Tibial nerve (tissue), 4 donors: ENCODE measurements at regions not wholly inside any gene's neighbourhood (a gene's known extent, or its start where the extent isn't known, plus 50 kb on each side); places are given as distances from the start of the nearest gene placed in this dataset.

Experiments used
- EP300 ChIP-seq, 2 donors: sonication (generic); formaldehyde crosslinking; IDR thresholded peaks; one replicate each; pipeline ENCODE4 v1.6.1; 2017; ENCODE audit warnings: antibody characterized with exemption in 2 of 2, mild to moderate bottlenecking in 1 of 2
- POLR2A ChIP-seq, 2 donors: fragments of 450-650 bp; IDR thresholded peaks; one replicate each; pipeline ENCODE4 v1.6.1; 2017; ENCODE audit warnings: antibody characterized with exemption in 2 of 2, mild to moderate bottlenecking in 2 of 2, moderate library complexity in 2 of 2
- TF ChIP-seq, protein P1 (sequence below), 5 experiments: fragments of 200-600 bp in 3 of 5; fragments of 450-650 bp in 2 of 5; sonication (generic) in 3 of 5; IDR thresholded peaks; one replicate each; pipeline ENCODE4 v1.5.1; 2016 to 2019; ENCODE audit warnings: antibody characterized with exemption in 5 of 5, mild to moderate bottlenecking in 3 of 5, moderate library complexity in 2 of 5

DNA sequence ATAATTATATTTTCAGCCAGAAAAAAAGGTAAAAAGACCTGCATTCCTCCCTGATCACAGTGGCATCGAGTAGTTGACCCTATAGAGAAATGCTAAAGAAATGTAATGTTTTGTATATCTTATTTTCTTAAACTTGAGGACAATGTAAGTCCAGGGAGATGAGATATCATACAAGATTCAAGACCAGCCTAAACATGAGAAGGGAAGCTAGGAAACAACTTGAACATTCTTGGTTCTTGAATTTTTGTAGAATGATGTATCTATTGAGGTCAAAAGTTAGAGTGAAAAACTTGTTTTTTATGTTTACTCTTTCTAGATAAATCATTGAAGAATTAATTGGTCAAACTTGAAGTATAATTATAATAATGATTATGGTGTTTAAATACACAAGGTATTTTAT, 497.7 kb upstream of the TBL1XR1 start:
- TF ChIP-seq EP300 (IDR thresholded peaks at IDR 0.05) (no peak), POLR2A (IDR thresholded peaks at IDR 0.05) (no peak)
- TF ChIP-seq, protein P1, sequence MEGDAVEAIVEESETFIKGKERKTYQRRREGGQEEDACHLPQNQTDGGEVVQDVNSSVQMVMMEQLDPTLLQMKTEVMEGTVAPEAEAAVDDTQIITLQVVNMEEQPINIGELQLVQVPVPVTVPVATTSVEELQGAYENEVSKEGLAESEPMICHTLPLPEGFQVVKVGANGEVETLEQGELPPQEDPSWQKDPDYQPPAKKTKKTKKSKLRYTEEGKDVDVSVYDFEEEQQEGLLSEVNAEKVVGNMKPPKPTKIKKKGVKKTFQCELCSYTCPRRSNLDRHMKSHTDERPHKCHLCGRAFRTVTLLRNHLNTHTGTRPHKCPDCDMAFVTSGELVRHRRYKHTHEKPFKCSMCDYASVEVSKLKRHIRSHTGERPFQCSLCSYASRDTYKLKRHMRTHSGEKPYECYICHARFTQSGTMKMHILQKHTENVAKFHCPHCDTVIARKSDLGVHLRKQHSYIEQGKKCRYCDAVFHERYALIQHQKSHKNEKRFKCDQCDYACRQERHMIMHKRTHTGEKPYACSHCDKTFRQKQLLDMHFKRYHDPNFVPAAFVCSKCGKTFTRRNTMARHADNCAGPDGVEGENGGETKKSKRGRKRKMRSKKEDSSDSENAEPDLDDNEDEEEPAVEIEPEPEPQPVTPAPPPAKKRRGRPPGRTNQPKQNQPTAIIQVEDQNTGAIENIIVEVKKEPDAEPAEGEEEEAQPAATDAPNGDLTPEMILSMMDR (IDR thresholded peaks at IDR 0.05), result no peak
